ENCODE measurements at regions not wholly inside any gene's neighbourhood (a gene's known extent, or its start where the extent isn't known, plus 50 kb on each side); places are given as distances from the start of the nearest gene placed in this dataset.

GRCh38 chr7:35446091-35446490, 192.2 kb upstream of the TBX20 start:
- TF ChIP-seq, protein P1, sequence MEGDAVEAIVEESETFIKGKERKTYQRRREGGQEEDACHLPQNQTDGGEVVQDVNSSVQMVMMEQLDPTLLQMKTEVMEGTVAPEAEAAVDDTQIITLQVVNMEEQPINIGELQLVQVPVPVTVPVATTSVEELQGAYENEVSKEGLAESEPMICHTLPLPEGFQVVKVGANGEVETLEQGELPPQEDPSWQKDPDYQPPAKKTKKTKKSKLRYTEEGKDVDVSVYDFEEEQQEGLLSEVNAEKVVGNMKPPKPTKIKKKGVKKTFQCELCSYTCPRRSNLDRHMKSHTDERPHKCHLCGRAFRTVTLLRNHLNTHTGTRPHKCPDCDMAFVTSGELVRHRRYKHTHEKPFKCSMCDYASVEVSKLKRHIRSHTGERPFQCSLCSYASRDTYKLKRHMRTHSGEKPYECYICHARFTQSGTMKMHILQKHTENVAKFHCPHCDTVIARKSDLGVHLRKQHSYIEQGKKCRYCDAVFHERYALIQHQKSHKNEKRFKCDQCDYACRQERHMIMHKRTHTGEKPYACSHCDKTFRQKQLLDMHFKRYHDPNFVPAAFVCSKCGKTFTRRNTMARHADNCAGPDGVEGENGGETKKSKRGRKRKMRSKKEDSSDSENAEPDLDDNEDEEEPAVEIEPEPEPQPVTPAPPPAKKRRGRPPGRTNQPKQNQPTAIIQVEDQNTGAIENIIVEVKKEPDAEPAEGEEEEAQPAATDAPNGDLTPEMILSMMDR (IDR thresholded peaks at IDR 0.05; ENCODE audit: partially characterized antibody, unreplicated experiment): no peak
- Mint-ChIP-seq H3K27ac (ENCODE audit: unreplicated experiment) (no peak overlapping the region), H3K4me1 (ENCODE audit: low read depth, unreplicated experiment) (peaks cover 4% of the 10 kb centered on the region), H3K9me3 (ENCODE audit: unreplicated experiment) (peaks cover 3% of the 10 kb centered on the region), H3K4me3 (ENCODE audit: unreplicated experiment) (no peak overlapping the region), H3K36me3 (ENCODE audit: unreplicated experiment) (no peaks in the 10 kb centered on the region), H3K27me3 (ENCODE audit: unreplicated experiment) (peaks cover 7% of the 10 kb centered on the region)
- no peak for DNase-seq

DNA sequence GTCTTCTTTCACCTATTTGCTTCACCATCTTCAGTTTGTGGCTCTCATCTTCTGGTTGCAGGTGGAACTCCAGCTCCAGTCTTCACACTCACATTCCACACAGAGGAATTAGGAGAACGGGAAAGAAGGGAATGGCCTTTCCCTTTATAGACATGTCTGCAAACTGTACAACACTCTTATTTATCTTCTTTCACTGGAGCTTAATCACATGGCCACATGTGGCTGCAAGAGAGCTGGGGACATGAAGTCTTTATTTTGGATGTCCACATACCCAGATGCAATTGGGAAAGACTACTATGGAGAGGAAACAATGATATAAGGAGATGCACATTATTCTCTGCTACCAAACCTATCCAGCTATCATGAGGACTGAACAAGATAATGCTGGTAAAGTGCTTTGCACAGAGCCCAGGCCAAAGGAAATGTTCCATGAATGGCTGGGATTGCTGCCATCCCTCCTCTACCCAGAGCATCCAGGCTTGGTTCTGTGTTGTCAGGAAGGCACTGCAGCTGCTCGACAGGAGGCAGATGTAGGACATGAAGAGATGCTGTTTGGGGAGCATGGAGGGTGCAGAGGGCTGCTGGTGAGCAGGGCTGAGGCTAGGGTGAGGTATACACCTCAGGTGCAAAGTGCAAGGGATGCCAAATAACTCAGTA, 183.8 kb upstream of the TBX20 start:
- Mint-ChIP-seq H3K27ac (ENCODE audit: unreplicated experiment) (no peak overlapping the region), H3K4me1 (ENCODE audit: low read depth, unreplicated experiment) (no peaks in the 10 kb centered on the region), H3K27me3 (ENCODE audit: unreplicated experiment) (peaks cover 2% of the 10 kb centered on the region), H3K9me3 (ENCODE audit: unreplicated experiment) (no peaks in the 10 kb centered on the region), H3K4me3 (ENCODE audit: unreplicated experiment) (no peak overlapping the region), H3K36me3 (ENCODE audit: unreplicated experiment) (peaks cover 6% of the 10 kb centered on the region)
- DNase-seq: no peak
- TF ChIP-seq, protein P1 (IDR thresholded peaks at IDR 0.05; ENCODE audit: partially characterized antibody, unreplicated experiment): no peak

- TF ChIP-seq, protein P1 (IDR thresholded peaks at IDR 0.05; ENCODE audit: partially characterized antibody, unreplicated experiment): no peak
- H3K4me3 Mint-ChIP-seq (ENCODE audit: unreplicated experiment): no peak overlapping the region
- H3K27ac Mint-ChIP-seq (ENCODE audit: unreplicated experiment): no peak overlapping the region
- H3K9me3 Mint-ChIP-seq (ENCODE audit: unreplicated experiment): no peaks in the 10 kb centered on the region
- DNase-seq: no peak
- H3K27me3 Mint-ChIP-seq (ENCODE audit: unreplicated experiment): no peaks in the 10 kb centered on the region
- peaks cover 15% of the 10 kb centered on the region for H3K36me3 Mint-ChIP-seq (ENCODE audit: unreplicated experiment)
- H3K4me1 Mint-ChIP-seq (ENCODE audit: low read depth, unreplicated experiment): no peaks in the 10 kb centered on the region
Measured at GRCh38 chr7:35436452-35436851, 182.6 kb upstream of the TBX20 start.

DNA sequence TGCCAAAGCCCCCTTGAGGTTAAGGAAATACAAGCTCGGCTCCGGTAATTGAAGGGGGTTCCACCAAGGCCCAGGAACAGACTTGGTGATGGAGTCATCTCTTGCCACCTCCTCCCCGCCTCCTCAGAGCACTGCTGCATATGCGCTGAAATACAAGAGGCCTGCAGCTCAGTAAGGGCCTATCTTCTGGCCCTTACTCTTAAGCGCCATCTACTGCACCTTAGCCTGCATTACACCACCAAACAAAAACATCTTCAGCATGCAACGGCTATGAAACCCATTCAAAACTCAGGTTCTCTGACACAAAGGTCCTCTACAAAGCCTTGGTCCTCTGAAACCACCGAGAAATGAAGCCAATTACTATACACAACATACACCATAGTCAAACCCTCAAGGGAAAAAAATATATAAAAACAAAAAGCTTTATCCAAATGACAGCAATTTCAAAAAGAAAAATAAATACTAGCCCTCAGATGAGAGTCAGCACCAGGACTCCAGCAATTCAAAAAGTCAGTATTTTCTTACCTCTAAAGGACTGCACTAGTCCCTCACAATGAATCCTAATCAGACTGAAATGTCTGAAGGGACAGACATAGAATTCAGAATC, 176.8 kb upstream of the TBX20 start:
- Mint-ChIP-seq H3K4me3 (ENCODE audit: unreplicated experiment) (no peak overlapping the region), H3K27me3 (ENCODE audit: unreplicated experiment) (peaks cover 2% of the 10 kb centered on the region), H3K9me3 (ENCODE audit: unreplicated experiment) (peaks cover 3% of the 10 kb centered on the region), H3K4me1 (ENCODE audit: low read depth, unreplicated experiment) (no peaks in the 10 kb centered on the region), H3K27ac (ENCODE audit: unreplicated experiment) (no peak overlapping the region), H3K36me3 (ENCODE audit: unreplicated experiment) (peaks cover 28% of the 10 kb centered on the region)
- DNase-seq: no peak
- TF ChIP-seq, protein P1 (IDR thresholded peaks at IDR 0.05; ENCODE audit: partially characterized antibody, unreplicated experiment): peak; percentile 38

DNA sequence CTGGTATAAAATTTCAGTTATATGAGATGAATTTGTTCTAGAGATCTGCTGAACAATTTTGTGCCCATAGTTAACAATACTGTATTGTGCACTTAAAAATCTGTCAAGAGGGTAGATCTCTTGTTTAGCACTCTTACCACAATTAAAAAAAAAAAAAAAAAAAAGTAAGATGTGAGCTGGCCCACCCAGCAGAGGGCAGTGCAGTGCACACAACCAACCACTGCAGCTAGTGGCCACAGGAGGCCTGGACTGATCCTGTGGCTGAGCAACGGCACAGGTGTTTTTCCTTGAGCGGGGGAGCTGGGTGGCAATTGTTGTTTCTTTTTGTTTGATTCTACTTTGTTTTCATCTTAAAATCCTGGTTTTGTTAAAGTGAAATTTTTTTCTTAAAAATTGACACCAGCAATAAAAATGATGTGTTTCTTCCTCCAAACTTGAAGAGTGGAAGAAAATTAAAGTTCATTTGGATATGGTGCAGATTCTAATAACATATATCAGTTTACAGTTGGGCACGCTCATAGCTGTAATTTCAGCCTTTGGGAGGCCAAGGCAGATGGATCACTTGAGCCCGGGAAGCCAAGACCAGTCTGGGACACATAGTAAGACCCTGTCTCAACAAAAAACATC, 171.1 kb upstream of the TBX20 start:
- TF ChIP-seq, protein P1 (IDR thresholded peaks at IDR 0.05; ENCODE audit: partially characterized antibody, unreplicated experiment): peak; percentile 77
- peak; percentile 67 for DNase-seq
- peaks cover 5% of the 10 kb centered on the region for H3K9me3 Mint-ChIP-seq (ENCODE audit: unreplicated experiment)
- no peak overlapping the region for H3K4me3 Mint-ChIP-seq (ENCODE audit: unreplicated experiment)
- H3K27ac Mint-ChIP-seq (ENCODE audit: unreplicated experiment): no peak overlapping the region
- H3K27me3 Mint-ChIP-seq (ENCODE audit: unreplicated experiment): peaks cover 2% of the 10 kb centered on the region
- H3K36me3 Mint-ChIP-seq (ENCODE audit: unreplicated experiment): peaks cover 30% of the 10 kb centered on the region
- no peaks in the 10 kb centered on the region for H3K4me1 Mint-ChIP-seq (ENCODE audit: low read depth, unreplicated experiment)

Measured in glutamatergic neuron (in vitro differentiated cells).